ENCODE measurements at regions not wholly inside any gene's neighbourhood (a gene's known extent, or its start where the extent isn't known, plus 50 kb on each side); places are given as distances from the start of the nearest gene placed in this dataset.

GRCh38 chr2:36068086-36068485 is 287.5 kb upstream of the CRIM1 start:
- TF ChIP-seq CTCF (conservative IDR thresholded peaks at IDR 0.05; ENCODE audit: low read depth, low read length) (no peak), EZH2phosphoT487 (IDR thresholded peaks at IDR 0.05; ENCODE audit: borderline replicate concordance, low read length) (no peak)
